NCI-H2029 (cell line): ENCODE measurements at regions not wholly inside any gene's neighbourhood (a gene's known extent, or its start where the extent isn't known, plus 50 kb on each side); places are given as distances from the start of the nearest gene placed in this dataset.
"Not testable (repeated sequence)": the region's sequence is repeated elsewhere in the genome, so short reads cannot be mapped to it uniquely, and the experiment has no call there.

Source experiments
- DNase-seq: peaks from one replicate; lab custom pipeline; 2025; lab: John Stamatoyannopoulos, UW

DNA sequence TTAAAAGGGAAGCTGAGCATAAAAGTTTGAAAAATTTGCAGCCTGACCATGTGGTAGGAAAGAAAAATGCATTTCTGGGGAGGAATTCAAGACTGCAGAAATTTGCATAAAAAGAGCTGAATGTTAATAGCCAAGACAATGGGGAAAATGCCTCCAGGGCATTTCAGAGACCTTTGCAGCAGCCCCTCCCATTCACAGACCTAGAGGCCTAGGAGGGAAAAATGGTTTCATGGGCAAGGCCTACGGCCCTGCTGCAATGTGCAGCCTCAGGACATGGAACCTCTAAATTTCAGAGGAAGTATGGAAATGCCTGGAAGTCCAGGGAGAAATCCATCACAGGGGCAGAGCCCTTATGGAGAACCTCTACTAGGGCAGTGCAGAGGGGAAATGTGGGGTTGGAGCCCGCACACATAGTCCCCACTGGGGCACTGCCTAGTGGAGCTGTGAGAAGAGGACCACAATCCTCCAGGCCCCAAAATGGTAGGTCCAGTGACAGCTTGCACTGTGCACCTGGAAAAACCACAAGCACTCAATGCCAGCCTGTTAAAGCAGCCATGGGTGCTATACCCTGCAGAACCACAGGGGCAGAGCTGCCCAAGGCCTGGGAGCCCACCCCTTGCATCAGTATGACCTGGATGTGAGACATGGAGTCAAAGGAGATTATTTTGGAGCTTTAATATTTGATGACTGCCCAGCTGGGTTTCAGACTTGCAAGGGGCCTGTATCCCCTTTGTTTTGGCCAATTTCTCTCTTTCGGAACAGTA lies 243.8 kb downstream of the DNAJB9 start:
- DNase-seq: no peak

DNA sequence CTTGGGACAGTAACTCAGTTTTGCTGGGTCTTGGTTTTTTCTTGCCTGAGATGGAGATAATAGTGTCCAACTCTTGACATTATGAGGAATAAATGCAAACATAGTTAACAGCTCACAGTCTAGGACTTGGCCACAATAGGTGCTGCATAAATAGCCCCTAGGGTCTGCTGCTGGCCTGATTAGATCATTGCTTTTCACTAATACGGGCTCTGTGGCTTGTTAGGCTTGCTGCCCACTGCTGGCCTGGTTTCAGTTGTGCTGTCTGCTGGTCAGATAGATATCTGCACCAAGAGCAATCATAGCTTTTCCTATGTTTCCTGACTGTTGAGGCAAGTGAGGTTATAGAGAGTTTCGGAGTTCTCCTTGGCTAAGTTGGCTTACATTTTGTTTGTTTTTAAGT lies 246.1 kb downstream of the DNAJB9 start:
- no peak for DNase-seq

DNA sequence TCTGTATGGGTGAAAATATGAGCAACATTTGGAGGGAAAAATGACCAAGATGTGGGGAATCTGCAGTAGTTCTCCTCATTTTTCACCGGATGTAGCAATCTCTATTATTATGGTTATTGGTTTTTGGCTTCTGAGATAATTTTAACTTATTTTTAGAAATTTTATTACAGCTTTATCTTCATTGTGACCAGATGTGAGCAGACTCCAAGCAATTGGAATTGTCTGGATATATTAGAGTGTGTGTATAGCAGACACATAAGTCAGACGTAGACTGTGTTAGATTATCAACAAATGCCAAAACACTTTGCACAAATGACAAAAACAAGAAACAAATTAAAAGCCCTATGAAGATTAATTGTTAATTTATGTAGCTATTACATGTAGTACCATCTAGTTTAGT lies 249.1 kb downstream of the DNAJB9 start:
- no peak for DNase-seq

DNA sequence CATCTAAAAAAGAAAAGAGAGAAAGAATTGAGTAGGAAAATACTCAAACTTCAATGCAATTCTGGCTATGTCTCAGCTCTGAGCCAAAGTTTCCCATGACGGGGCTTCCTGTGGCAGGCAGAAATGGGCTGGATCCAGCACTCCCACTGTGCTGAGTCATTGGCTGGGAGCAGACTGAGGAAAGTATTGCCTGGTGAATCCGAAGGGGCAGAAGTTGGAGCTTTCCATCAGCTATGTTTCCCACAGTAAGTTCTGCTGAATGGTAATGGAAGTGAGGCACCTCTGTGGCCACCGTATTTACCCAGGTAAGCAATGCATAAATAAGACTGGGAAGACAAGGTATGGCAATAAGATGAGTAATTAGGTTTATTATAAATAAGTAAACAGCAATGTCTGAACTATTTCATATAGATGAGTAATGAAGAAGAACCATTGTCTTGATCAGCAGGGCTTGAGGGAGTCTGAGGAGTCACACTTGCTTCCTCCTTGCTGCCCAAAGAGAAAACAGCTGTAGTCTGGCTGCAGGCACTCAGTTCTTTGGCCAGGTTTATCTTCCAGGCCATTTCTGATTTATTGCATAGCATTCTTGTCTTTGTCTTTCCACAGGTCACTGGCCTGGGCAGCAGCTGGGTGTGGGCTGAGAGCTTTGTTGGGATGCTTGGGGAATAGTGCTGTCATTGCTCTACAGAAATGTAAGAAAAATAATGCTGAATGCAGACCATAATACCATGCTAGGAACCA lies 255.3 kb downstream of the DNAJB9 start:
- no peak for DNase-seq

DNA sequence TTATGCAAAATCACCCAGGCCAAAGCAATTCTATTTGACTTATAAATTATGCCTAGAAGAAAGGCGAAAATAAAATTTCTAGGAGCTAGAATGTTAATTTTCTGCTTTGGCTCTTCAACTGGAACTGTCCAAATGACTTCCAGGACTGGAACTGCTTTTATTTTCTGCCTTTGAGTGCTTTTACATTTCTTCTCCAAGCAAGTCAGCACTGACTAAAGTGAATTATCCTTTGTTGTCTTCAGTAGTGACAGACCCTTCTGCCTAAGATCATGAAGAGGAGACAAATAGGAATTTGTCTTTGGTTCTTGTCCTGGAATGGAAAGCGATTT lies 255.9 kb downstream of the DNAJB9 start:
- DNase-seq: no peak

DNA sequence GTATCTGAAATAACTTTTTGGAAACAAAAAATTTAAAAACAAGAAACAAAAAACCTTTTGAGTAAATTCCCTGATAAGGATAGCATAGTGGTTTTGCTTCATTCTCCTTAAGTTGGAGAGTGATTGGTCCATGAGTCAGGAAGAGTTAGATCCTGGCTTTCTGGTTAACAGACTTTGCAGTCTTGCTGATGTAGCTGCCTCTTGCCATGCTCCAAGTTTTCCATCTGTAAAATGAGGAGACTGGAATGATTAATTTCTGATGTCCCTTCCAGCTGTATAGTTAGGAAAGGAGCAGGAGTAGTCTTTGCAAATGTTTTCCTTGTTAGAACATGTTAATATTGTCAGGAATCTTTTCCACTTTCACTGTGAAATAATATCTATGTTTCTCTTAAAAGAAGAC lies 266.6 kb downstream of the DNAJB9 start:
- no peak for DNase-seq

DNA sequence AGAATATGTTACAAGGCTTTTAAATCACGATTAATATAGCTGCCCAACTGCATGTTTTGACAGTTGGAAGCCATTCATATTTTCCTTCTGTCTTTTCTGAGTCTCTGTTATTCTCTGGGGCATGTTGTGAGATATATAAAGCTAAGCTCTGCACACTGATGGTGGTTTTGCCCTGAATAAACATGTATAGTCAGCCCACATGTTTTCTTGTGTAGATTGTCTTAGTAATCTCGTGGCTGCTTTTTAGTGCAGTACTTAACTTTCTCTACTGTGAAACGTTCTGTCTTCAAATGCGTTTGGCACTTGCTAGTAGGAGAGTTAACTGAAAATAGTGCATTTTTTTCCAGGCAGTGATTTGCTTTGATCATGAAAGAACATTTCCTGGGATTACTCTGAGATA lies 268.5 kb downstream of the DNAJB9 start:
- no peak for DNase-seq

DNA sequence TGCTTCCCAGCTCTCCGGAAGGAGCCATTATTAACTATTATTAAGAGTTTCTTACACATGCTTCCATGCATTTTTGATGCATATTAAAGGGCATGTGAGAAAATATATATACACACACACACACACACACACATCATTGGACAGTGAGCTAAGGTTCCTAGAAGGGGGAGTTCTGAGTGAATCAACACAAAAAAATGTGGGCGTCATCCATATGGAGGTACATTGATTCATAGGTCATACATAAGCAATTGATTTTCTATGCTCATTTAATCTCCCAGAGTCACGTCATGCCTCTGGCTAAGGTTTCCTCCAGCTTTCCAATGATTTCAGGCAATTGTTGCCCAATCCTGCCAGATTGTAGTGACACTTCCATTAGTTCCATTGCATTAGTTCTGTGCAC lies 269.4 kb downstream of the DNAJB9 start:
- DNase-seq: no peak

DNA sequence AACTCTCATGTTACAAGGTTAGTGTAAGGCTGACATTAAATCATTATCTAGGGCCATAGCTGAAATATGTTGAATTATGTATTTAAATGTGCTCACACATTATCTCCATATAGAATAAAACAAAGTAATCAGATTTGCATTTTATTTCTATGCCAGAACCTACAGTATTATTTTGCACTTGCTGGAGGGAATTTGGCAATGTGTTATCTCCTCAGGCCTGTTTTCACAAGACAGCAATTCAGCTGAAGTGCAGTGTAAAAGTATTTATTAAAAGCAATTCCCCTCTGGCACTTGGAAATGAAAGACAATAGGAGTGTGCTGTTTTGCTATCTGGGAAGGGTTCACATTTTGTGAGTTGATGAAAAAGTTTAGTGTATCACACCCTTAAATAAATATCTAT lies 276.3 kb downstream of the DNAJB9 start:
- no peak for DNase-seq

DNA sequence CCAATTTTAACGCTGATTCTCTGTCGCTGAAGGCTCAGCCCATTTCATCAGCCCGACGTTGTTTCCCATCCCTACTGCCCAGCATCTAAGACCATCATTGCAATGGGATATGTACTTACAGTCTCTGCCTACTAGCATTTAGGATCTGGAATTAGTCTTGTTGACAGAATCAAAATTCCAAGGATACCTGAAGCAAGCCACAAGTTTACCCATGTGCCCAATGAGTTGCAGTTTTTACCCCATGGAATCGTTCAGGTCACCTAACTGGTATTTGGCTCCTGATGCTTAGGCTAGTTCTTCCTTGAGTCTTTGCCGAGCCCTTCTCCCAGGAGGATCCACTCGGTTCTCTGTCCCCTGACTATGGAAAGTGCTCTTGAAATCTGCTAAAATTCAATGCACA lies 276.8 kb downstream of the DNAJB9 start:
- DNase-seq: no peak

DNA sequence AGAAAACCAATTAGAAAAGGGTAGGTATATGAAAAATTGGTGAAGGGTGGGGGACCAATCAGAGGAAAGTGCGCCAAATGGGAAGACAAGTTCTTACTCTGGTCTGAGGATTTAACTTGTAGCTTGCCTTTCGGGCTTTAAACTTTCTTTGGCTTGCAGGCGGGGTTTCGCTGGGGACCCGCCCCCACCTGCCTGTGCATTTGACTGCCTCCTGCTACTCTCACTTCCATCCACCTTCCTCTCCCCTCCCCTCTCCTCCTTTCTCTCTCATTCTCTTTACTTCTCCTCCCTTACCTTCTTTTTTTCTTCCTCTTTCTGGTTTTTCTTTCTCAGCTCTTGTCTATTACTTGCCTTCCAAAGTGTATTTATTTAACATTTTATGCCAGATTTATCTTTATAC lies 278.8 kb downstream of the DNAJB9 start:
- no peak for DNase-seq

DNA sequence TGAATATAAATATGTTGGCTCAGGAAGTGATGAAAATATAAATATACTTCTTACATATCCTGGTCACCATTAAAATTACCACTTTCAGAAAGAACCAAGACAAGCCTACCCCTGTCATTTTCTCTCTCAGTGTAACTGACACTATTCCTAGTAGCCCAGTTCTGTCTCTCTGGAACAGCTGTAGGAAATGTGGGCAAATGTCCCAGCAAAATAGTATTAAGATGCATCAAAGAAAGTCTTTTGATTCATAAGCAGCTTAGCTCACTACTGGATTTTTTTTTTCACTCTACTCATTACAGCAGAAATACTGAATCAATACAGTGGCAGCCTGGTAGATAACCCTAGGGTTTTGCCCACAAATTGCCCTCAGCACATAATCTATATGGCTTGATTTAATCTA lies 290.9 kb downstream of the DNAJB9 start:
- DNase-seq: no peak

DNA sequence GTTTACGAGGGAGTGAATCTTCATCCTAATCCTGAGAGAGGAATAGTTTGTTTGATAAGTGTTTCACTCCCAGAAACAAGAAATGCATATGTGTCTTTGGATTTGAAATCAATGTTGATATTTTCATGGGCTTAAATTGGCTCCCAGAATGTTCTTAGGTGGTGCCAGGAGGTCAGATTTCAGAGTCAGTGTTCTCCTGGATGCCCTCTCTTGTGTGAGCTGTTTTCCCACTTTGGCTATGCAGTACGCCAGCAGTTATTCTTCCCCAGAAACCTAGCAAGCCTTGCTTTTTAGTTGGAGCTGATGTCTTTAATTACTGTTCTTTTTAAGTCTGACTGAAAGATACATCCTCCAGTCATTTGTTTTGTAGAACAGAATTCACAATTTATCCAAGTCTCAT lies 291.4 kb downstream of the DNAJB9 start:
- no peak for DNase-seq

DNA sequence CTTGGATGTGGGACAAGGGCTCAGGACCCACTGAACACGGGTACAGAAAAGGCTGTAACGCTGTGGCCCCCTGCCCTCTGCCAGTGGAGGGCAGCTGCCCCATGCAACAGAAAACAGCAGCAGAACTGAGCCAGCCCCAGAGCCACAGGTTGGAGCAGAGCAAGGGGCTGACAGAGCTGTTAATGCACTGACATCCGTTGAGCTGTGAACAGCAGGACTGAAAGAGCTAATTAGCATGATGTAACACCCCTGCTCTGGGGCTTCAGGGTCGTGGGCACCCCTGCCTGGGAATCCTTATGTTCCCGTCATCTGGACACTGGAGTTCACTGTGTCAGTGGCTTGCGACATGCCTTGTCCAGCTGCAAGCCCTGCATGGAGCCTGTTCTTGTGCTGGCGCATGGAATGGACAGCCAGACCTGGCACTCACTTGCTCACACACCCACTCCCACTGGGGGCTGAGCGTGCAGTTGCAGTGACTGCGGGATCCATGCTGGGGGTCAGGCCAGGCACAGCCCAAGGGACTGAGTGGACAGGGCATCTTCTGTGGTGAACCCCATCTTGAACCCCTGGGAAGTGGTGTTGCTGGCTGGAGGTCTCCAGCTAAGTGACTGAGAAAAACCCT lies 293.7 kb downstream of the DNAJB9 start:
- DNase-seq: no peak

DNA sequence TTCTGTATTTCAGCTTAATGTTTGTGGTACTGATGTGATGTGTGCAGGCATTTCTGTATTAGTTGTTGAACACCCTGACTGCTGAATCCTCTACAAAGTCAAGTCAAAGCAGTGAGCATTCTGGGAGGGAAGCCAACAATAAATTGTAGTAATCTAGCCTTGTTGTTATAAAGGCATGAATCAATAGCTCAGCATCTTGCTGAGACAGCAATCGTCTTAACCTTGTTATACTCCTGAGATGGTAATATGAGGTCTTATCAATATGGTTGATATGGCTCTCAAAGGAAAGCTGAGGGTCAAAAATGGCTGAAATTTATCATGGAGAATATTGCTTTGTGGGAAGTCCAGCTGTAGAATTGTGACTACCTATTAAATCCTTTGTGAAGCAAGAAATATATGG lies 299.4 kb downstream of the DNAJB9 start:
- DNase-seq: no peak

DNA sequence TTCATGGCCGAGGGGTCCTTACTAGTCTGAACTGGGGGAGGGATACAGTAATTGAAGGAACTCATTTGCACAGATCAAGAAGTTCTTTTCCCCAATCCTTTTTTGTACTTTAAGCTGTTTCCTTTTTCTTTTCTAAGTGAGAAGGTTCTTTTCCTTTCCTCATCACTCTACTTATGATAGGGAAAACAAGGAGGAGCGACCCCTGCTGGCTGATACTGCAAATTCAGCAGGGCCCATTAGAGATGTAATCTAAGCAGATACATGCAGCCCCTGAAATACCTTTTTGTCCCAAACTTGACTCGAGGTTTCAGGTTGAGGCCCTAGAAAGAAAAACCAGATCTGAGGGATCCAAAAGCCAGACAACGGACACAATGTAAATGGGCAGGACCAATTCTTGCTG lies 305.5 kb downstream of the DNAJB9 start:
- DNase-seq: no peak

DNA sequence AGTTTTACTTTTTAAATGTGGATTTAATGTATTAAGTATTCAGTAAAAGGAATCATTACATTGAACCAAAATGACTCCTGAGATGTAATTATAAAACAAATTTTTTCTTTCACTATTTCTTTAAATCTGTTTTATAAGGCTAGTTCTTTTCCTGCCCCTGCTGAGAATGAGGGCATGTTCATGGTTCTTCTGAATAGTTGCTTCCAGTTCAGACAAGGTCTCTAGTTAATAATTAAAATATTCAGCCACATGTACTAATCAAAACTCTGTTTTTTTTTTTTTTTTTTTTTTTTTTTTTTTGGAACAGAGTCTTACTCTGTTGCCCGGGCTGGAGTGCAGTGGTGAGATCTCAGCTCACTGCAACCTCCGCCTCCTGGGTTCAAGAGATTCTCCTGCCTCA lies 321.2 kb downstream of the DNAJB9 start:
- no peak for DNase-seq

DNA sequence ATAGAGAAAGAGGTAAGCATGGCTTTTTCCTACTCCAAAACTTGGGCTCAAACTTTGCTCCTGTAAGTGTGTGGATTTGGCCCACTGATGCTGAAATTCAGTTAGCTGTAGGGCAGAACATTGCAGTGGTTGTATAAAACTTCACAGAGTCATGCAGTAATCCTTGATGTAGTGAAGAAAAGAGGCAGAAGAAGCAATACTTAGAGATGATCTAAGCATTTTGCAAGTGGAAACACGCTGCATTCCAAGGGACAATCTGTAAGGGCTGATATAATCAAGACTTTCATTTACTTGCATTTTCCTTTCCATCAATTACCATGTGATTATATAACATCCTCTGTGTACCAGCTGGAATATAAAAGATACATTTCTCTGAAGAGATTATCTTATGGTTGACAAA lies 338.8 kb downstream of the DNAJB9 start:
- DNase-seq: no peak

DNA sequence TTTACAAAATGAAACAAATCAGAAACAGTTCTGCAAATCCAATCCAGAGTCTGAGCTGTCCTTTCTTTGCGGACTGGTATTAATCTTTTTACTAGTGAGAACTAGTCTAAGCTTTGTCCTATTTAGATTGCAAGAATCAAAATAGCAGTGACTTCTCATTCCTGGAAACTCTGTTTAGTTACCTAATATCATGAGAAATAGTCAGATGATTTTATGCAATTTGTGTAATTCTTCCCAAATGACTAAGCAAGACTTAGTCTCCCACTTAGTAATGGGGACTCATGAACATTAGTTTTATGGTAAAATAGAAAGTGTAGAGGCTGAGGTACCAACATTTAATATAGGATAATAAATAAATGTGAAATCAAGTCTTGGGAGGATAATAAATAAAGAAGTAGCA lies 341.3 kb downstream of the DNAJB9 start:
- DNase-seq: no peak

DNA sequence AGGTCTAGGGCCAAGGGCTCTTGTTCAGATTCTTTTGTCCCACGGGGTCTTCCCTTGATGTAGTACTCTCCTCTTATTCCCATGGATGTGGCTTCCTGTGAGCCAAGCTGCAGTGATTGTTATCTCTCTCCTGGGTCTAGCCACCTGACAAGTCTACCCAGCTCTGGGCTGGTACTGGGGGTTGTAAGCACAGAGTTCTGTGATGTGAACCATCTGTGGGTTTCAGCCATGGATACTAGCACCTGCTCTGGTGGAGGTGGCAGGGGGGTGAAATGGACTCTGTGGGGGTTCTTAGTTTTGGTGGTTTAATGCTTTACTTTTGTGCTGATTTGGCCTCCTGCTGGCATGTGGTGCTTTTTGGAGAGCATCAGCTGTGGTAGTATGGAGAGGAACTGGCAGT lies 350.8 kb downstream of the DNAJB9 start:
- no peak for DNase-seq

DNA sequence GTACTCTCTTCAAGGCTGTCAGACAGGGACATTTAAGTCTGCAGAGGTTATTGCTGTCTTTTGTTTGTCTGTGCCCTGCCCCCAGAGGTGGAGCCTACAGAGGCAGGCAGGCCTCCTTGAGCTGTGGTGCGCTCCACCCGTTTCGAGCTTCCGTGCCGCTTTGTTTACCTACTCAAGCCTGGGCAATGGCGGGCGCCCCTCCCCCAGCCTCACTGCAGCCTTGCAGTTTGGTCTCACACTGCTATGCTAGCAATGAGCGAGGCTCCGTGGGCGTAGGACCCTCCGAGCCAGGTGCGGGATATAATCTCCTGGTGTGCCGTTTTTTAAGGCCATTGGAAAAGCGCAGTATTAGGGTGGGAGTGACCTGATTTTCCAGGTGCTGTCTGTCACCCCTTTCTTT lies 373.4 kb downstream of the DNAJB9 start:
- DNase-seq: not testable (repeated sequence)

DNA sequence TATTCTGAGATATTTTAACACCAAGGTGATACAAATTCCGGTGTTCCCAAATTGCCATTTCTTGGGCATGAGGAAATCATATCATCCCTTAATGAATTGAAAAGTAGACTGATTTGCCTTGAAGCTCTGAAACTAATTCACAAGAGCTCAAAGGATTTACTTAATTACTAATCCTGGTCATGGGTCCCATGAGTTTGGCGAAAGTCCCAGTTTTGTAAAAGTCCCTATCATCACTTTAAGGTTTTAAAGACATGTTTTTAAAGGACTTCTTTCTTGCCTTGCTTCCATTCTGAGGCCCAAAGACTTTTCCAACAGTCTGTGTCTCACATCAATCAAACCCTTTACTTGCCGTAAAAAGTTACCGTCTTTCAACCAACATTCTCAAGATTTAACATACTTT lies 377.9 kb downstream of the DNAJB9 start:
- DNase-seq: no peak

DNA sequence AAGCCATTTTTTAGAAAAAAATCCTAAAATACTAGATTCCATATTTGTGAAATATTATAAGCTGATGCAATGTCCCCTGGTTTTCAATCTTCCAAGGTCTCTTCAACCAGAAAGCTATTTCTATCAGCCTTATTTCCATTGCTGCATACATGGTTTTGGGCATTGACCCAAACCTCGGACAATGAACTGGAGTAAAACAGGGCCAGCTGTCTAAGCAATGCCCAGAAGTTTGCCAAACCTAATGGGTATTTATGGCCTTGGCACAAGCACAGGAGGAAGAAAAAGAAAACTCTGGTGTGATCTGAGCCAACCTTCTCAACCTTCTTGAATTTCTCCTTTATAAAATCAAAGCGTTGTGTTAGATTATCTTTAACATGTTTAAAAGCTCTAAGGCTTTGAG lies 402.3 kb downstream of the DNAJB9 start:
- DNase-seq: no peak

DNA sequence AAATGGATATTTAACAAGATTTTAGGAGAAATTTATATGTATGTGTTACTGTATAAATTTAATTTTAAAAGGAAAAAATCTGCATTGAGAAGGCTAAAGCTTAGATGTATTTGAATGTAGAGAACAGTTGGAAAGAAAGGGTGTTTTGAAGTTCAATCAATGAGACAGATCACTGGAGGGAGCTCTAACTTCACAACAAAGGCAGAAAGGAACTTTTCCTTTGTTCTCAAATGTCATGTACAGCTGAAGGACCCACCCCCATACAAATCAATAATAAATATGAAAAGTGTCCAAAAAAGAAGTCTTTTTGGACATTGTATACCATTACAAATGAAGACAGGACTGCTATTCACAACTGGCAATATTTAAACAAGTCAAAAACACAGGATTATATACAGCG lies 403.4 kb downstream of the DNAJB9 start:
- no peak for DNase-seq
